ENCODE measurements at regions not wholly inside any gene's neighbourhood (a gene's known extent, or its start where the extent isn't known, plus 50 kb on each side); places are given as distances from the start of the nearest gene placed in this dataset.

- H3K27ac ChIP-seq: no peak overlapping the region
- TF ChIP-seq ZFX (IDR thresholded peaks at IDR 0.05; ENCODE audit: borderline replicate concordance) (no peak), CTCF (IDR thresholded peaks at IDR 0.05) (no peak)
Measured at GRCh38 chr7:12905671-12906070, 218.2 kb downstream of the ARL4A start.

- TF ChIP-seq ZFX (IDR thresholded peaks at IDR 0.05; ENCODE audit: borderline replicate concordance) (no peak), CTCF (IDR thresholded peaks at IDR 0.05) (no peak)
- H3K27ac ChIP-seq: no peak overlapping the region
Measured at GRCh38 chr7:12907774-12908173, 220.3 kb downstream of the ARL4A start.

GRCh38 chr7:12909483-12909882 lies 222.1 kb downstream of the ARL4A start:
- no peak overlapping the region for H3K27ac ChIP-seq
- TF ChIP-seq ZFX (IDR thresholded peaks at IDR 0.05; ENCODE audit: borderline replicate concordance): no peak
- TF ChIP-seq CTCF (IDR thresholded peaks at IDR 0.05): no peak

- TF ChIP-seq ZFX (IDR thresholded peaks at IDR 0.05; ENCODE audit: borderline replicate concordance) (no peak), CTCF (IDR thresholded peaks at IDR 0.05) (no peak)
- no peak overlapping the region for H3K27ac ChIP-seq
Measured at GRCh38 chr7:12911053-12911452, 223.6 kb downstream of the ARL4A start.

- H3K27ac ChIP-seq: no peak overlapping the region
Measured at GRCh38 chr7:12913002-12913401, 225.6 kb downstream of the ARL4A start.

GRCh38 chr7:12917801-12918200 lies 230.4 kb downstream of the ARL4A start:
- H3K27ac ChIP-seq: no peak overlapping the region
- TF ChIP-seq ZFX (IDR thresholded peaks at IDR 0.05; ENCODE audit: borderline replicate concordance) (no peak), CTCF (IDR thresholded peaks at IDR 0.05) (no peak)

More at GRCh38 chr7:12913002-12913401, 225.6 kb downstream of the ARL4A start:
- TF ChIP-seq CTCF (IDR thresholded peaks at IDR 0.05) (no peak), ZFX (IDR thresholded peaks at IDR 0.05; ENCODE audit: borderline replicate concordance) (no peak)

GRCh38 chr7:12921751-12922345 lies 234.4 kb downstream of the ARL4A start:
- no peak overlapping the region for H3K27ac ChIP-seq
- TF ChIP-seq CTCF (IDR thresholded peaks at IDR 0.05) (no peak), ZFX (IDR thresholded peaks at IDR 0.05; ENCODE audit: borderline replicate concordance) (no peak)

Measured in 22Rv1 (cell line).